CD4-positive, alpha-beta memory T cell (primary cell): ENCODE measurements at regions not wholly inside any gene's neighbourhood (a gene's known extent, or its start where the extent isn't known, plus 50 kb on each side); places are given as distances from the start of the nearest gene placed in this dataset.

Source experiments
- CTCF ChIA-PET: fragments of 350-600 bp; sonication (Branson Sonifier 250); formaldehyde crosslinking; loops from one replicate; lab custom pipeline; 2021; ENCODE audit warnings: inconsistent platforms; ENCODE audit not compliant: partially characterized antibody; lab: Charles Lee
- POLR2A ChIA-PET: fragments of 350-600 bp; sonication (Branson Sonifier 250); formaldehyde crosslinking; loops from one replicate; lab custom pipeline; 2021; ENCODE audit not compliant: partially characterized antibody; lab: Charles Lee
- DNase-seq, 5 donors: peaks; one replicate each; pipeline versions ENCODE4 v3.0.0 to v3.0.0-alpha.2; 2020 to 2022; ENCODE audit warnings: mixed read lengths in 1 of 5
- H3K27ac ChIP-seq: one replicate; pipeline ENCODE4 v1.7.0; 2013; ENCODE audit warnings: low read depth, low read length
- H3K27me3 ChIP-seq: 2 replicates; pipeline ENCODE4 v1.7.0; 2013; ENCODE audit warnings: mild to moderate bottlenecking, low read length, moderate library complexity; ENCODE audit not compliant: insufficient read depth
- H3K36me3 ChIP-seq: 2 replicates; pipeline ENCODE4 v1.7.0; 2013; ENCODE audit warnings: mild to moderate bottlenecking, low read length, moderate library complexity; ENCODE audit not compliant: insufficient read depth
- H3K4me1 ChIP-seq: 2 replicates; pipeline ENCODE4 v1.7.0; 2013; ENCODE audit warnings: mild to moderate bottlenecking, low read length, moderate library complexity; ENCODE audit not compliant: insufficient read depth
- H3K4me3 ChIP-seq, 2 donors: one replicate each; pipeline ENCODE4 v1.7.0; 2013; ENCODE audit warnings: low read length in 2 of 2, mild to moderate bottlenecking in 1 of 2
- H3K9me3 ChIP-seq, 2 donors: one replicate each; pipeline ENCODE4 v1.7.0; 2013; ENCODE audit warnings: low read length in 2 of 2, control low read depth in 1 of 2; ENCODE audit not compliant: control insufficient read depth in 1 of 2
- H3K27ac Mint-ChIP-seq, 7 donors: one replicate each; pipeline ENCODE4 v1.8.0; 2020 to 2021; ENCODE audit warnings: mixed read lengths in 7 of 7, mild to moderate bottlenecking in 6 of 7, inconsistent platforms in 3 of 7, moderate library complexity in 3 of 7
- H3K27me3 Mint-ChIP-seq, 2 donors: one replicate each; pipeline ENCODE4 v1.8.0; 2020 to 2021; ENCODE audit warnings: mixed read lengths in 2 of 2
- H3K36me3 Mint-ChIP-seq, 2 donors: one replicate each; pipeline ENCODE4 v1.8.0; 2020 to 2021; ENCODE audit warnings: mixed read lengths in 2 of 2, inconsistent platforms in 1 of 2, mild to moderate bottlenecking in 1 of 2
- H3K4me1 Mint-ChIP-seq, 4 donors: one replicate each; pipeline ENCODE4 v1.8.0; 2020 to 2021; ENCODE audit warnings: mixed read lengths in 4 of 4, mild to moderate bottlenecking in 1 of 4
- H3K4me3 Mint-ChIP-seq, 8 donors: one replicate each; pipeline ENCODE4 v1.8.0; 2020 to 2021; ENCODE audit warnings: mixed read lengths in 8 of 8, mild to moderate bottlenecking in 7 of 8, moderate library complexity in 6 of 8, inconsistent platforms in 3 of 8
- H3K9me3 Mint-ChIP-seq, 8 donors: one replicate each; pipeline ENCODE4 v1.8.0; 2020 to 2021; ENCODE audit warnings: mixed read lengths in 8 of 8, mild to moderate bottlenecking in 5 of 8, inconsistent platforms in 3 of 8, moderate library complexity in 1 of 8
- intact Hi-C: fragments of 100-400 bp; cut with micrococcal nuclease; formaldehyde crosslinking; loops from one replicate; pipeline ENCODE4 v1.15.1; 2023

- Mint-ChIP-seq H3K27me3 (no peaks in the 10 kb centered on the region), H3K36me3 (no peaks in the 10 kb centered on the region), H3K4me1 (no peaks in the 10 kb centered on the region), H3K27ac (no peak overlapping the region), H3K4me3 (no peak overlapping the region), H3K9me3 (no peaks in the 10 kb centered on the region)
- intact Hi-C loops = no loop called here
- Histone ChIP-seq H3K27ac (no peak overlapping the region), H3K4me1 (no peaks in the 10 kb centered on the region), H3K4me3 (no peak overlapping the region), H3K36me3 (no peaks in the 10 kb centered on the region), H3K27me3 (no peaks in the 10 kb centered on the region), H3K9me3 (no peaks in the 10 kb centered on the region)
- CTCF ChIA-PET = no interaction called here
- POLR2A ChIA-PET = no interaction called here
- DNase-seq = no peak
Measured at GRCh38 chr20:16922834-16923233, 174.7 kb downstream of the OTOR start.

- no peak overlapping the region for H3K4me3 ChIP-seq
- Mint-ChIP-seq H3K27me3 (peaks cover 0 to 2% of the 10 kb centered on the region in 2 donors), H3K36me3 (no peaks in the 10 kb centered on the region), H3K27ac (no peak overlapping the region), H3K9me3 (peaks cover 0 to 5% (median 0%) of the 10 kb centered on the region in 8 donors), H3K4me1 (no peaks in the 10 kb centered on the region), H3K4me3 (no peak overlapping the region)
- CTCF ChIA-PET = no interaction called here
- H3K27ac ChIP-seq = no peak overlapping the region
- intact Hi-C loops = no loop called here
- POLR2A ChIA-PET = no interaction called here
- no peaks in the 10 kb centered on the region for H3K27me3 ChIP-seq
- no peak for DNase-seq
- H3K36me3 ChIP-seq = no peaks in the 10 kb centered on the region
- no peaks in the 10 kb centered on the region for H3K4me1 ChIP-seq
- no peaks in the 10 kb centered on the region for H3K9me3 ChIP-seq
Measured at GRCh38 chr20:16926626-16927430, 178.7 kb downstream of the OTOR start.

GRCh38 chr20:16929756-16930155 lies 181.6 kb downstream of the OTOR start:
- H3K36me3 ChIP-seq = no peaks in the 10 kb centered on the region
- H3K9me3 Mint-ChIP-seq = peaks cover 0 to 5% (median 1%) of the 10 kb centered on the region in 8 donors
- H3K4me1 ChIP-seq = no peaks in the 10 kb centered on the region
- ChIA-PET POLR2A (no interaction called here), CTCF (no interaction called here)
- no peak overlapping the region for H3K4me3 Mint-ChIP-seq
- H3K4me3 ChIP-seq = no peak overlapping the region
- no peaks in the 10 kb centered on the region for H3K36me3 Mint-ChIP-seq
- H3K27ac Mint-ChIP-seq = no peak overlapping the region
- DNase-seq = no peak
- no peaks in the 10 kb centered on the region for H3K9me3 ChIP-seq
- H3K27ac ChIP-seq = no peak overlapping the region
- H3K4me1 Mint-ChIP-seq = no peaks in the 10 kb centered on the region
- H3K27me3 ChIP-seq = no peaks in the 10 kb centered on the region
- intact Hi-C loops = no loop called here
- H3K27me3 Mint-ChIP-seq = peaks cover 0 to 2% of the 10 kb centered on the region in 2 donors

GRCh38 chr20:16930656-16931055 lies 182.5 kb downstream of the OTOR start:
- H3K27ac Mint-ChIP-seq = no peak overlapping the region
- intact Hi-C loops = no loop called here

GRCh38 chr20:16939051-16939450 lies 190.9 kb downstream of the OTOR start:
- intact Hi-C loops = no loop called here
- no peaks in the 10 kb centered on the region for H3K36me3 Mint-ChIP-seq
- CTCF ChIA-PET = no interaction called here
- no peak overlapping the region for H3K4me3 ChIP-seq
- no peaks in the 10 kb centered on the region for H3K9me3 ChIP-seq
- H3K36me3 ChIP-seq = no peaks in the 10 kb centered on the region
- H3K27me3 ChIP-seq = no peaks in the 10 kb centered on the region
- H3K27me3 Mint-ChIP-seq = no peaks in the 10 kb centered on the region
- no peaks in the 10 kb centered on the region for H3K4me1 Mint-ChIP-seq
- H3K27ac ChIP-seq = no peak overlapping the region
- H3K4me1 ChIP-seq = no peaks in the 10 kb centered on the region
- no peak overlapping the region for H3K27ac Mint-ChIP-seq
- H3K4me3 Mint-ChIP-seq = no peak overlapping the region
- POLR2A ChIA-PET = no interaction called here
- peaks cover 0 to 12% (median 1%) of the 10 kb centered on the region in 8 donors for H3K9me3 Mint-ChIP-seq
- DNase-seq = no peak

More at GRCh38 chr20:16930656-16931055, 182.5 kb downstream of the OTOR start:
- Histone ChIP-seq H3K27ac (no peak overlapping the region), H3K4me3 (no peak overlapping the region), H3K9me3 (no peaks in the 10 kb centered on the region), H3K27me3 (no peaks in the 10 kb centered on the region), H3K4me1 (no peaks in the 10 kb centered on the region), H3K36me3 (no peaks in the 10 kb centered on the region)
- H3K27me3 Mint-ChIP-seq = peaks cover 0 to 2% of the 10 kb centered on the region in 2 donors
- H3K9me3 Mint-ChIP-seq = peaks cover 0 to 5% (median 1%) of the 10 kb centered on the region in 8 donors
- H3K4me1 Mint-ChIP-seq = no peaks in the 10 kb centered on the region
- ChIA-PET CTCF (no interaction called here), POLR2A (no interaction called here)
- no peak for DNase-seq
- no peak overlapping the region for H3K4me3 Mint-ChIP-seq
- H3K36me3 Mint-ChIP-seq = no peaks in the 10 kb centered on the region

- ChIA-PET POLR2A (no interaction called here), CTCF (no interaction called here)
- H3K27me3 ChIP-seq = no peaks in the 10 kb centered on the region
- H3K4me1 ChIP-seq = no peaks in the 10 kb centered on the region
- intact Hi-C loops = no loop called here
- no peak for DNase-seq
- Mint-ChIP-seq H3K4me1 (no peaks in the 10 kb centered on the region), H3K9me3 (peaks cover 0 to 12% (median under 1%) of the 10 kb centered on the region in 8 donors), H3K4me3 (no peak overlapping the region), H3K27me3 (no peaks in the 10 kb centered on the region), H3K27ac (no peak overlapping the region), H3K36me3 (no peaks in the 10 kb centered on the region)
- H3K9me3 ChIP-seq = no peaks in the 10 kb centered on the region
- H3K4me3 ChIP-seq = no peak overlapping the region
- no peak overlapping the region for H3K27ac ChIP-seq
- H3K36me3 ChIP-seq = no peaks in the 10 kb centered on the region
Measured at GRCh38 chr20:16940701-16941100, 192.5 kb downstream of the OTOR start.

- Mint-ChIP-seq H3K4me3 (no peak overlapping the region), H3K27ac (no peak overlapping the region), H3K27me3 (no peaks in the 10 kb centered on the region), H3K4me1 (no peaks in the 10 kb centered on the region), H3K9me3 (peaks cover 0 to 13% (median 0%) of the 10 kb centered on the region in 8 donors), H3K36me3 (no peaks in the 10 kb centered on the region)
- Histone ChIP-seq H3K27me3 (no peaks in the 10 kb centered on the region), H3K4me3 (no peak overlapping the region), H3K4me1 (no peaks in the 10 kb centered on the region), H3K9me3 (no peaks in the 10 kb centered on the region), H3K36me3 (no peaks in the 10 kb centered on the region), H3K27ac (no peak overlapping the region)
- DNase-seq = no peak
- POLR2A ChIA-PET = no interaction called here
- CTCF ChIA-PET = no interaction called here
- intact Hi-C loops = no loop called here
Measured at GRCh38 chr20:16942051-16942450, 193.9 kb downstream of the OTOR start.
